GM21526 (cell line): ENCODE measurements at regions not wholly inside any gene's neighbourhood (a gene's known extent, or its start where the extent isn't known, plus 50 kb on each side); places are given as distances from the start of the nearest gene placed in this dataset.

Experiments
- ATAC-seq: cut with Tn5 transposase; IDR thresholded peaks from one replicate; pipeline ENCODE4 v1.9.1; 2021; ENCODE audit warnings: moderate library complexity; ENCODE audit not compliant: unreplicated experiment, low FRiP score

GRCh38 chr4:28317221-28317620 is 1456.6 kb downstream of the STIM2 start:
- no peak for ATAC-seq

GRCh38 chr4:28334249-28334648 is 1473.6 kb downstream of the STIM2 start:
- no peak for ATAC-seq

GRCh38 chr4:28341784-28342183 is 1481.1 kb downstream of the STIM2 start:
- ATAC-seq = no peak

DNA sequence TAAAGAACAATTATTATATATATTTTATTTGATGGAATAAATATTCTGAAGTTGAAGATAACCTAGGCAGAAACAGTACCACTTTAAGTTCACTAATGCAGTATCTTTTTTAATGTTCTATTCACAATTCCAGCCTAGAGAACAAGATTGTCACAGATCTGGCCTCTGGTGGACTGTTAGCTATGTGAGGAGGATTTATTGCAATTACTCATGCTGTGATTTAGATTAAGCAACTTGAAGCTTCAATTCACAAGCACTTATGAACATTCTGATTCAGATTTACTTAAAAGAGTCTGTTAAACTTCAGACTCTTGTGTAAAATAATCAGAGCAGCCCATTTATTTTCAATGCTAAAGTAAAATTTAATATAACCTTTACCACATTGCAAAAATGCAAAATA is 1489.8 kb downstream of the STIM2 start:
- ATAC-seq = no peak

DNA sequence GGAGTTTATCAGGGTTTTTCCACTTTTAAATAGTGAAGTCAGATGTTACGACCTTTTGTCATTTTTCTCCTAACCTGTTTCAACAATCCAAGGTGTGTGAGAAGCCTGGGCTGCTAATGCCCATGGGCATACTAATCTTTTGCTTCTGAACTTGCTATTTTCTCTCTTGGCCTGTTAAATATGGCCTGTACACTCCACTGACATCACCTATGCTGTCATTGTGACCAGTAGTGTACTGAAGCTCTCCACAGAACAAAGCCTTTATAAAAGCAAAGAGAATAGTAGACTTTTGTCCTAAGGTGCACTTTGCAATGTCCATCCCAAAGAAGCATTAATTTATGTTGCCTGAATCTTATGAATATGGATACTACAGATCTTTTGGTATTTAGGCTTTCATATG is 1490.5 kb downstream of the STIM2 start:
- no peak for ATAC-seq

DNA sequence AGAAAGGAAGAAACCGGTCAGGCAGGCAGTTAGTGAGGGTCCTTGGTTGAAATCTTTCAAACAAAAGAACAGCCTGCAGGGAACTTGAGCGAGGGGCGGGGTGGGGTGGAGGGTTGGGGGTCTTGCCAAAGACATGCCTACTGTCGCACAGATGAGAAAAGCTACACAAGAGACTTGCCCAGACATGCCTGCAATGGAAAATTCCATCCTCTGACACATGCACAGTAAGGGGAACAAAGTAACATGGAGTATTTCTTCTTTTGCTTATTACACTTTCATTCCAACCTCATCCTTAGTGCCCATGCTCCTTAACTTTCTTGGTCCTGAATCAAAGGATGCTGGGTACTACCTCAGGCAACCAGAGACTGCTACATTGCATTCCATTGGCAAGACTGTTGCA is 1491.2 kb downstream of the STIM2 start:
- ATAC-seq = no peak

DNA sequence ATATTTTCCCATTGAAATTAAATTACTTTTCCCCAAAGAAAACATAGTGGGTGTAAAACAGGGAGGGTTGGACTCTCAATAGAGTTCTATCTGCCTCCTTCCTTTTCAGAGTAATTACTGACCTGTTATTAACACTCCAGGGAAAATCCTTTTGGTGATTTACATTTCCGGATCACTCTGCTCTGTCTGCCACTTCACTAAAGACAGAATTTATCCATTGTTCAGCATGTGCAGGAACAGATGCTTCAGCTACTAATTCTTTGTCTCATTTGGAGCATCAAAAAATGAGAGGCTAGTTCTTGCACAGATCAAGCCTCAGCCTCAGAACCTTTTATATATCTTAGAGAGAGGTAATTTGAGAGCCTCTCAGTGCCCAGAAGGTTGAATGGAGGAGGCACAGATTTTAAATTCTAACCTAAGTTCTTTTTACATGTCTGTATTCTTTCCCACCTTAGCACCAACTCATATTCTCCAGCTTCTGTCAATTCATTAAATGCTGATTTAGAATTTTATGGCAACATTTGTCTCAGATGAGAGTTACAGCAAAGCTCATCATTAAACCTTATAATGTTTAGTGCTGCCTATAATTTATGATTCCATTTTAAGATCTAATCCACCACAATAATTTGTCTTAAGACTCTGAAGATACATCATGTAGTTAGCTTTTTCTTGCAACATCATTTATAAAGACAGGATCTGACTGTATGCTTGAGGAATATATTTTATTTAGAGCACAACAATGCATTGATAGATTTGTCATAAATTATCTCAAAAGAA is 1494.4 kb downstream of the STIM2 start:
- no peak for ATAC-seq

DNA sequence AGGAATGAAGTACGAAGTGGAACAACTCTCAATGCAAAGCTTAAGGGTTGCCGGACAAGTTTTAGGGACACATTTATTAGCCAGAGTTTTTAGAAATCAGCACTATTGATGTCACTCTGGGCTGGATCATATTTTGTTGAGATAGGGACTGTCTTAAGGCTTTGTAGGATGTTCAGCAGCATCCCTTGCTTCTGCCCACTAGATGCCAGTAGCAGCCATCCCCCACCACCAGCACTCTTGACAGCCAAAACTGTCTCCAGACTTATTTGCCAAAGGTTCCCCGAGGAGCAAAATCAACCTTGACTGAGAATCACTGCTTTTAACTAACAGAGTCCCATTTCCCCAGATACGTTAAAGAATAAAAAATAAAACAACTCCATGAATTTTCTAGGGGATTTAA is 1497.3 kb downstream of the STIM2 start:
- no peak for ATAC-seq

DNA sequence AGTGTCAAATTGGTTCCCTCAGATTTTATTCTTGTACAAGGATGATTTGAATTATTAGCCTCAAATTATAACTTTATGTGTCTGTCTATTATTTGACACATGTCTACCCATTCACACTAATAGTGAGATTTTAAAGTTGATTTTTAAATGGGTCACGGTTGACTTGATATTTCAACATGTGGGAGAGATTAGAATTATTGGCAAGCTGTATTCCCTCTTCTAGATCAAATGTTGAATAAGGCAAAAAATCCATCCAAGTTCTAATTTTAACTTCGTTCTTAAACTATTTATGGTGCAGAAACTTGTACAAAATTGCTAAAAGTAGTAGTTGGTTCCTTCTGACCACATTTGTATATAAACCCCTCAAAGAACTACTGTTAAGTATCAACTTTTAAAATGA is 1498.0 kb downstream of the STIM2 start:
- no peak for ATAC-seq

GRCh38 chr4:28360681-28361080 is 1500.0 kb downstream of the STIM2 start:
- no peak for ATAC-seq

GRCh38 chr4:28362169-28362568 is 1501.5 kb downstream of the STIM2 start:
- ATAC-seq = no peak

DNA sequence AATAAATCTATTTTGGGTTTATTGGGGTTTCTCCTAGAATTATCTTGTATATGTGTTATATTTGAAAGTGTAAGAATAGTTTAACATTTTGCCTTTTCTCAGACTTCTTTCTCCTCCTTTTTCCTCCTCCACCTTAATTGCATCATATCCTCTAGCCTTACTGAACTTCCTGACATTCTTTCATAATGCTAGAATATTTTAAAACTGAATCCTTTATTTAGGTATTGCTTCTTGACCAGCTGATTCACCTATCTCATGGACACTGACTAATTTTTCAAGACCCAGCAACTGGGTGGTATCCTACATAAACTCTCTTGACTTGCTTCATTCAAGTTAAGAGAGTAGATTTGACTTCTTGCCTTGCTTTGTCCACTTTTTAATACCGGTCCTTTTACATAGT is 1508.9 kb downstream of the STIM2 start:
- ATAC-seq = no peak

DNA sequence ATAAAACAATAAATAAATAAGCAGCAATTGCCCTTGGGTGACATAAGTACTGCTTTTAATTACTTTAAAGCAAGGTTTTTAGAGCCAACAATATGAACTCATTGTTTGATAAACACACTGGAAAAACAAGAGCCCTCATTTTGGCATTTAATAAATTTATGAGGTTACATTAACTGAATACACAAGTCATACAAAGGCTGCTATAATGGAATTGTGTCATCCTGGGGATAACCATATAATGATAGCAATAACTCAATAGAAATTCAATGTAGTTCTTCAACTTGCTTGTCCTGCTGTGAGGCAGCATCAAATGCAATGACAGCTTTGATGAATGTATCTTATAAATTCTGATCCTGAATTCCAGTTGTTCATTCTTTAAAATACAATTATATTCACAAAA is 1512.5 kb downstream of the STIM2 start:
- no peak for ATAC-seq

DNA sequence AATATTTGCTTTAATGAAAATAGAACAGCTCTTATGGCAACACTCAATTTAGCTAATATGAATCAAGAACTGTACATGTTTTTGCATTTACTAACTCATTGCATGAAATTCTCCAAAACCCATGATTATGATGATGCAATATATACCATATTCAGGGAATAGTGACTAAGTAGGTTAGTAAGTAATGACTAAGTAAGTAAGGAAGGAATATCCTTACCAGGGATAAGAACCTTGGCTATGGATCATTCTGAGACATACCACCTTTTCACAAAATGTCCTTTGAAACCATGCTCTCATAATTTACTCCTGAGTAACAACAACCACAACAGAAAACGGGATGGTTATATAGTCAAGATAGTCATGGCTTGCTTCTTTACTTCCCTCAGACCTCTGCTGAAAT is 1513.0 kb downstream of the STIM2 start:
- ATAC-seq = no peak

- ATAC-seq = no peak
Measured at GRCh38 chr4:28378109-28378830, 1517.6 kb downstream of the STIM2 start.

DNA sequence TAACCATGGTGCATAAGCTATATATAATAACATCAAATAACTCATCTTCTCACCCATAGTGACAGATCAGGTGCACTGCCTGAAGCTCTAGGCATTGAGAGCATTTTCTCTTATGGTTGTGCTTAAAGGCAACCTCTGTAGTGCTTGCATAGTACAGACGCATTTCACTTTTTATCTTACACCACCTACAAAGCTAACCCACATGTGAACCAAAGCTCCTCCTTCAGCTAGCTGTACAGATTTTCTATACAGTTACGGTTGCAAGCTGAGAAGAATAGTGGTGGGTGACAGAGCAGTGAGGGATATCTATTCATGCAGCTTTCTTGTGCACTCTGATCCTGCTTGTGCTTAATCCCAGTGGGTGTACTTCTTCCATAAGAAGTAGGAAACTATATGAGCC is 1525.2 kb downstream of the STIM2 start:
- no peak for ATAC-seq

DNA sequence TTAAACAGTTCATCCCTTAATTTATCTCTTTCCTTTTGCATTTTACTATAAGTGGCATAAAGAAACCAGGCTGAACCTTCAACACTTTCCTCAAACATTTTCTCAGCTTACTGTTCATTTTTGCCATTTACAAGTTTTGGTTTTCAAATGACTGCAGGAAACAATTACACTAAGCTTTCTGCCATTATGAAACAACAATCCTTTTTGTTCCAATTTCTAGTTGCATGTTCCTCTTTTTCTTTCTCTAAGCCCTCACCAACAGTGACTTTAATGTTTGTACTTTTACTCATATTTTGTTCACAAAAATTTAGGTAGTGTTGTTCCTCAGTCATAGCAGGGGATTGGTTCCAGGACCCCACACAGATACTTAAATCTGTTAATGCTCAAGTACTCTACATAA is 1526.1 kb downstream of the STIM2 start:
- ATAC-seq = no peak

DNA sequence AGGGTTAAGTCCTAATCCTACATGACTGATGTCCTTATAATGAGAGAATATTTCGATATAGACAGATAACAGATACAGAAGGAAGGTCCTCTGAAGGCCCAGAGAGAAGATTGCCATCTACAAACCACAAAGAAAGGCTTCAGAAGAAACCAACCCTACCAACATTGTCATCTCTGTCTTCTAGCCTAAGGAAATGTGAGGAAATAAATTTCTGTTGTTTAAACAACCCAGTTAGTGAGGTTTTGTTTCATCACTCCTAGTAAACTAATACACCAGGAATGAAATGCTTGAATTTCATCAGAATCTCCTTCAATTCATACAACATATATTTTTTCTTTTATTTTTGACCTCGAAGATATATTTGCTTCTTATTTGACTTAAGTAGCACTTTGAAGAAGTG is 1527.8 kb downstream of the STIM2 start:
- no peak for ATAC-seq

DNA sequence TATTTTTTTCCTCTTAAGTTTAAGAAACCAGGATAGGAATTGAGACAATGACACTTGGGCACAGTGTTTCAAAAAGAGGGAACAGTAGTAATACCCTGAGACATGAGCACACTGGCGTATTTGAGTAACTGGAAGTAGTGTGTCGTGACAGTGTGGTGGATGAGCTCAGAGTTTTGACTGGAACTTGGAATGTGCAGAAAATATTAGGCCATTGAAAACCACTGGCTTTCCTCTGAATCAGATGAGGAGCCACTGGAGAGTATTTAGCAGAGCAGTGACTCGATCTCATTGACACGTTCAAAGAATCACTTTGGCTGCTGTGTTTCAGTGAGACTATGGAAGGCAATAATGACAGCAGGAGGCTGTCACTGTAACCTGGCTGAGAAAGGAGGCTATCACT is 1531.2 kb downstream of the STIM2 start:
- no peak for ATAC-seq

DNA sequence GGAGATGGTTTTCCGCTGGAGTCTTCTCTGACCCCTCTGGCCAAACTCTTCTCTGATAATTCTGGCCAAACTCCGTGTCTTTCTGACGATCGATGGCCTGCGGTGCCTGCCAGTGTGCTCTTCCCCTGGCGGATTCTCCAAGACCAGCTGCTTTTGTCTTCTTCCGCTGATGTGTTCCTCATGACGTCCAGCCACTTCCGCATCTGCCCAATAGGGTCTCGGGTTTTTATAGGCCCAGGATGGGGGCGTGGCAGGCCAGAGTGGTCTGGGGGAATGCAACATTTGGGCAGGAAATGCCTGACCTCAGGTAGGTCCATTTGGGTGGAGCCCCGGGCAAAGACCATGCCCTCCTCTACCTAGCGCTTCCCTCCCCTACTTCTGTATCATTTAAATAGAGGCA is 1542.1 kb downstream of the STIM2 start:
- ATAC-seq = no peak

DNA sequence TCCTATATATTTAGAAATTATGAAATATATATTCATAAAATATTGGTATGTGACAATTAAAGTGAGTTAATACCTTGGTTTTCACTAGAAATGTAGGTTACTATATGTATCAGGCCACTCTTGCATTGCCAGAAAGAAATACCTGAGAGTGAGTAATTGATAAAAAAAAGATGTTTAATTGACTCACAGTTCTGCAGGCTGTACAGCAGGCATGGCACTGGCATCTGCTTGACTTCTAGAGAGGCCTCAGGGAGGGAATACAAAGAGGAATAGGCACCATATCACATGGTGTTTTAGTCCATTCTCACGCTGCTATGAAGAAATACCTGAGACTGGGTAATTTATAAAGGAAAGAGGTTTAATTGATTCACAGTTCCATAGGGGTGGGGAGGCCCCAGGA is 1560.6 kb downstream of the STIM2 start:
- ATAC-seq = no peak

DNA sequence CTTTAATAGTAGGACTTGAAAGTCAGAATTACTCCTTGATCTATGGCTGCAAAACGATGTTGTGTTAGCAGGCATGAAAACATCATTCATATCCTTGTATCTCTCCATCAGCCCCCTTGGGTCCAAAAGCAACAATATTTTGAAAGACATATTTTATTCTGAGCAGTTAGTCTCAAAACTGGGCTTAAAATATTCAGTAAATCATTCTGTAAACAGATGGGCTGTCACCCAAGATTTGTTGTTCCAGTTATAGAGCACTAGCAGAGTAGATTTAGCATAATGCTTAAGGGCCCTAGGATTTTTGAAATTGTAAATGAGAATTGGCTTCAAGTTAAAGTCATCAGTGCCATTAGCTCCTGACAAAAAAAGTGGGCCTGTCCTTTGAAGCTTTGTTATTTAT is 1565.6 kb downstream of the STIM2 start:
- ATAC-seq = no peak
